Stomach smooth muscle (tissue), 2 donors: ENCODE measurements at regions not wholly inside any gene's neighbourhood (a gene's known extent, or its start where the extent isn't known, plus 50 kb on each side); places are given as distances from the start of the nearest gene placed in this dataset.
"Not testable (repeated sequence)": the region's sequence is repeated elsewhere in the genome, so short reads cannot be mapped to it uniquely, and the experiment has no call there.

Source experiments
- H3K27ac ChIP-seq: one replicate; pipeline ENCODE4 v1.7.0; 2013; ENCODE audit warnings: mild to moderate bottlenecking, low read length, inconsistent platforms
- H3K27me3 ChIP-seq, 2 donors: one replicate each; pipeline ENCODE4 v1.7.0; 2013; ENCODE audit warnings: low read length in 2 of 2; ENCODE audit not compliant: insufficient read depth in 2 of 2, control insufficient read depth in 1 of 2
- H3K36me3 ChIP-seq, 2 donors: one replicate each; pipeline ENCODE4 v1.7.0; 2013; ENCODE audit warnings: low read length in 2 of 2; ENCODE audit not compliant: control insufficient read depth in 2 of 2, insufficient read depth in 2 of 2
- H3K4me1 ChIP-seq: one replicate; pipeline ENCODE4 v1.7.0; 2013; ENCODE audit warnings: low read length; ENCODE audit not compliant: control insufficient read depth, insufficient read depth
- H3K4me3 ChIP-seq, 2 donors: one replicate each; pipeline ENCODE4 v1.7.0; 2013; ENCODE audit warnings: low read length in 2 of 2
- H3K9ac ChIP-seq, 2 donors: one replicate each; pipeline ENCODE4 v1.7.0; 2013; ENCODE audit warnings: low read length in 2 of 2, mild to moderate bottlenecking in 1 of 2
- H3K9me3 ChIP-seq, 2 donors: one replicate each; pipeline ENCODE4 v1.7.0; 2013; ENCODE audit warnings: low read length in 2 of 2; ENCODE audit not compliant: control insufficient read depth in 2 of 2
- donor health status: healthy.
- donor health status: Pancreatic carcinoma.

GRCh38 chr2:145787597-145788361 lies 1267.9 kb upstream of the ZEB2 start:
- not testable (repeated sequence) for H3K9me3 ChIP-seq, H3K9ac ChIP-seq, H3K27ac ChIP-seq, H3K4me3 ChIP-seq, H3K27me3 ChIP-seq, H3K36me3 ChIP-seq, H3K4me1 ChIP-seq

- H3K4me1 ChIP-seq, H3K27ac ChIP-seq, H3K4me3 ChIP-seq, H3K36me3 ChIP-seq, H3K9ac ChIP-seq, H3K9me3 ChIP-seq, H3K27me3 ChIP-seq: not testable (repeated sequence)
These were observed 1262.7 kb upstream of the ZEB2 start for GRCh38 chr2:145782607-145783006.

GRCh38 chr2:145777914-145778313 lies 1258.0 kb upstream of the ZEB2 start:
- Histone ChIP-seq H3K27ac (no peak overlapping the region), H3K9ac (no peak overlapping the region), H3K4me3 (no peak overlapping the region), H3K36me3 (no peaks in the 10 kb centered on the region), H3K4me1 (no peaks in the 10 kb centered on the region), H3K9me3 (no peaks in the 10 kb centered on the region), H3K27me3 (no peaks in the 10 kb centered on the region)

GRCh38 chr2:145777297-145777696 lies 1257.4 kb upstream of the ZEB2 start:
- Histone ChIP-seq H3K27me3 (no peaks in the 10 kb centered on the region), H3K9me3 (no peaks in the 10 kb centered on the region), H3K4me3 (no peak overlapping the region), H3K4me1 (no peaks in the 10 kb centered on the region), H3K27ac (no peak overlapping the region), H3K36me3 (no peaks in the 10 kb centered on the region), H3K9ac (no peak overlapping the region)

- Histone ChIP-seq H3K27me3 (no peaks in the 10 kb centered on the region), H3K9ac (no peak overlapping the region), H3K9me3 (no peaks in the 10 kb centered on the region), H3K36me3 (no peaks in the 10 kb centered on the region), H3K4me3 (no peak overlapping the region), H3K4me1 (no peaks in the 10 kb centered on the region), H3K27ac (no peak overlapping the region)
These were observed 1255.7 kb upstream of the ZEB2 start for GRCh38 chr2:145775591-145775990.

- Histone ChIP-seq H3K4me3 (no peak overlapping the region), H3K27ac (no peak overlapping the region), H3K27me3 (no peaks in the 10 kb centered on the region), H3K9ac (no peak overlapping the region), H3K4me1 (no peaks in the 10 kb centered on the region), H3K36me3 (no peaks in the 10 kb centered on the region), H3K9me3 (no peaks in the 10 kb centered on the region)
These were observed 1251.6 kb upstream of the ZEB2 start for GRCh38 chr2:145771525-145771924.

GRCh38 chr2:145769011-145769716 lies 1249.2 kb upstream of the ZEB2 start:
- no peaks in the 10 kb centered on the region for H3K27me3 ChIP-seq
- no peak overlapping the region for H3K9ac ChIP-seq
- no peaks in the 10 kb centered on the region for H3K9me3 ChIP-seq
- H3K4me3 ChIP-seq = no peak overlapping the region
- no peaks in the 10 kb centered on the region for H3K4me1 ChIP-seq
- H3K36me3 ChIP-seq = no peaks in the 10 kb centered on the region
- H3K27ac ChIP-seq = no peak overlapping the region

- H3K4me1 ChIP-seq = peaks cover 3% of the 10 kb centered on the region
- no peak overlapping the region for H3K4me3 ChIP-seq
- H3K27ac ChIP-seq = no peak overlapping the region
- no peaks in the 10 kb centered on the region for H3K9me3 ChIP-seq
- no peaks in the 10 kb centered on the region for H3K27me3 ChIP-seq
- no peaks in the 10 kb centered on the region for H3K36me3 ChIP-seq
- H3K9ac ChIP-seq = no peak overlapping the region
These were observed 1246.0 kb upstream of the ZEB2 start for GRCh38 chr2:145765874-145766273.

GRCh38 chr2:145764631-145765030 lies 1244.7 kb upstream of the ZEB2 start:
- H3K36me3 ChIP-seq = no peaks in the 10 kb centered on the region
- no peaks in the 10 kb centered on the region for H3K9me3 ChIP-seq
- no peaks in the 10 kb centered on the region for H3K27me3 ChIP-seq
- H3K4me3 ChIP-seq = no peak overlapping the region
- H3K9ac ChIP-seq = no peak overlapping the region
- peaks cover 5% of the 10 kb centered on the region for H3K4me1 ChIP-seq
- H3K27ac ChIP-seq = no peak overlapping the region

- Histone ChIP-seq H3K9ac (no peak overlapping the region), H3K4me1 (peaks cover 5% of the 10 kb centered on the region), H3K4me3 (no peak overlapping the region), H3K27me3 (no peaks in the 10 kb centered on the region), H3K27ac (no peak overlapping the region), H3K9me3 (no peaks in the 10 kb centered on the region), H3K36me3 (no peaks in the 10 kb centered on the region)
These were observed 1241.1 kb upstream of the ZEB2 start for GRCh38 chr2:145760781-145761649.
